Activated effector memory CD4-positive, alpha-beta T cell treated with anti-CD3 and anti-CD28 coated beads, Interleukin-2, amount 50 U/mL, for 16 hours (primary cell): ENCODE measurements at regions not wholly inside any gene's neighbourhood (a gene's known extent, or its start where the extent isn't known, plus 50 kb on each side); places are given as distances from the start of the nearest gene placed in this dataset.
"Not testable (repeated sequence)": the region's sequence is repeated elsewhere in the genome, so short reads cannot be mapped to it uniquely, and the experiment has no call there.

Experiments used
- DNase-seq: peaks from one replicate; pipeline ENCODE4 v3.0.0-alpha.2; 2020

DNA sequence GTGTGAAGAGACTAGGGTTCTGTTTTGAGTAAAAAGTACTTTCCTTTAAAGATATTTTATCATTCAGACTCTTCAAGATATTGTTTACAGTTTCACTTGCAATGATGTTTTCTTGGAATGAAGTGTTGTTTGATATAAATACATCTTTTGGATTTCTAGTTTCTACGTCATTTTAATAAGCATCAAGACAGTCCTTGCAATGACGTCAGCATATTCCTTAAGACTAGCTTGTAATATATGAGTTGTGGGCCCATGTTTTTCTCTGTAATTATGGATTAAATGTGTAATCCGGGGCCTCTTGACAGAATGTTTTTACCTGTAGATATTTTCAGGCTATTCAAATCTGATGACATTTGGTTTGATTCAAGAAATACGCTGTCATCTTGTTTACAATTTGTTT lies 66.1 kb downstream of the RBMX2 start:
- no peak for DNase-seq

GRCh38 chrX:130468395-130468923 lies 66.7 kb downstream of the RBMX2 start:
- DNase-seq: no peak

- DNase-seq: no peak
Measured at GRCh38 chrX:130482871-130483270, 81.1 kb downstream of the RBMX2 start.

- DNase-seq: no peak
Measured at GRCh38 chrX:130485870-130486269, 84.1 kb downstream of the RBMX2 start.

GRCh38 chrX:130495502-130495901 lies 93.7 kb downstream of the RBMX2 start:
- not testable (repeated sequence) for DNase-seq

GRCh38 chrX:130497531-130497930 lies 95.7 kb downstream of the RBMX2 start:
- no peak for DNase-seq

DNA sequence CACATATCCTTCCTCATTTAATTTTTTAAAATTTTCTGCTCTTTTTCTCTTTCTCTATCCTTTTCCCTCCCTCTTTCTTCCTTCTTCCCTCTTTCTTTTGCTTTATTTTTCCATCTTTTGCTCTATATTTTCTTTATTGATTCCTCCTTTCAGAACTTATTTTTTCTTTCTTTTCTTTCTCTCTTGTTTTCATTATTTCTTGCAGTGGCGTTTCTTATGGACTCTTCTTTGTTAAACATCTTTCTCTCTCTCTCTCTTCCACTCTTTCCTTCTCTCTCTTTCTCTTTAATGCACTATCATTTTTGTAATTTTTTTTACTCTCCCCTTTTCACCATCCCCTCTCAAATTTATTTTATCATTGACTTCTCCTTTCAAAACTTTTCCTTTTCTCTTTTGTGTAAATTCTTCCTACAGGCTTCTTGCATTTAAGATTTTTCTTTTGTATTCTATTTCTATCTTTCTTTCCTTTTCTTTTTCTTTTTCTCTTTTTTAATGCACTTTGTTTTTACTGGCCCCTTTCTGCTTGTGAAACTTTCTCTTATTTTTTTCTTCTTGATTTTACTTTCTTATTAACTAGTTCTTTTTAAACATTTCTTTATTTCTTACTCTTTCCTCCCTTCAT lies 97.0 kb downstream of the RBMX2 start:
- no peak for DNase-seq

GRCh38 chrX:130502016-130502570 lies 100.3 kb downstream of the RBMX2 start:
- no peak for DNase-seq

DNA sequence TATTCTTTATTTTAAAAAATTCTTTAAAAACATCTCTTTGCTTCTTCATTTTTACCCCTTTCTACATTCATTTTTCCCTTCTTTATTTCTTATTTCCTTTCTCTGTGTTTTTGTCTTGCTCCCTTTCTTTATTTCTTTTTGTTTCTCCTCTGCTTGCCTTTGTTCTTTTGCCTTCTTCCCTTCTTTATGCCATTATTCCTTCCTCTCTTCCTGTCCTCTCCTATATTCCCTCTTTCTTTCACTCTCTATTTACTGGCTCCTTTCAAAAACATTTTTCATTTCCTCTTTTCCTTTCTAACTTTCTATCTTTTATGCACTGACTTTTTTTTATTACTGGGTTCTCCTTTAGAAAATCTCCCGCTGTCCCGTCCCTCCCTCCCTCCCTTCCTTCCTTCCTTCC lies 102.2 kb downstream of the RBMX2 start:
- no peak for DNase-seq

- no peak for DNase-seq
Measured at GRCh38 chrX:130507015-130507414, 105.2 kb downstream of the RBMX2 start.

DNA sequence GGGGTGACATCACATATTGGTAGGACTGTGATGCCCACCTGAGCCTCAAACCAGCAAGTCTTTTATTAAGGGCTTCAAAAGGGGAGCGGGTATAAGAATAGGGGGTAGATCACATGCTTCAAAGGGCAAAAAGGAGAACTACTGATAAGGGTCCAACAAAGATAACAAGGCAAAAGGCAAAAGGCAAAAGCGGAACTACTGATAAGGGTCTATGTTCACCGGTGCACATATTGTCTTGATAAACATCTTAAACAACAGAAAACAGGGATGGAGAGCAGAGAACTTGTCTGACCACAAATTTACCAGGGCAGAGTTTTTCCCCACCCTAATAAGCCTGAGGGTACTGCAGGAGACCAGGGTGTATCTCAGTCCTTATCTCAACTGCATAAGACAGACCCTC lies 110.7 kb downstream of the RBMX2 start:
- not testable (repeated sequence) for DNase-seq

- DNase-seq: no peak
Measured at GRCh38 chrX:130516123-130516522, 114.3 kb downstream of the RBMX2 start.

GRCh38 chrX:130523460-130524394 lies 121.9 kb downstream of the RBMX2 start:
- DNase-seq: no peak

- DNase-seq: no peak
Measured at GRCh38 chrX:130524476-130525194, 122.8 kb downstream of the RBMX2 start.

GRCh38 chrX:130529531-130529930 lies 127.7 kb downstream of the RBMX2 start:
- DNase-seq: no peak

DNA sequence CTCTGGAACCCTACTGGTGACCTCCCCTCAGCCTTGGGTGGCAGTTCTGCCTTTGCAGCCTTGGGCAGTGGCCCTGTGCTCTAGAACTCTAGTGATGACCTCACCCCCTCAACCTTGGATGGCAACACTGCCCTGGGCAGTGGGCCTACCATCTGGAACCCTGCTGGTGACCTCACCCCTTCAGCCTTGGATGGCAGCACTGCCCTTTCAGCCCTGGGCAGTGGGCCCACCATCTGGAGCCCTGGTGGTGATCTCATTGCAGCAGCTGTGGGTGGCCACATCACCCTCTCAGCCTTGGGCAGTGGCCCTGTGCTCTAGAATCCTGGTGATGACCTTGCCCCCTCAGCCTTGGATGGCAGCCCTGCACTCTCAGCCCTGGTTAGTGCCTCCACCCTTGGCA lies 129.3 kb downstream of the RBMX2 start:
- no peak for DNase-seq

- peak; percentile 70 for DNase-seq
Measured at GRCh38 chrX:130539721-130540321, 138.0 kb downstream of the RBMX2 start.

GRCh38 chrX:130543603-130544325 lies 142.0 kb downstream of the RBMX2 start:
- no peak for DNase-seq

GRCh38 chrX:130545796-130546195 lies 144.0 kb downstream of the RBMX2 start:
- no peak for DNase-seq

GRCh38 chrX:130549382-130549781 lies 147.6 kb downstream of the RBMX2 start:
- not testable (repeated sequence) for DNase-seq

DNA sequence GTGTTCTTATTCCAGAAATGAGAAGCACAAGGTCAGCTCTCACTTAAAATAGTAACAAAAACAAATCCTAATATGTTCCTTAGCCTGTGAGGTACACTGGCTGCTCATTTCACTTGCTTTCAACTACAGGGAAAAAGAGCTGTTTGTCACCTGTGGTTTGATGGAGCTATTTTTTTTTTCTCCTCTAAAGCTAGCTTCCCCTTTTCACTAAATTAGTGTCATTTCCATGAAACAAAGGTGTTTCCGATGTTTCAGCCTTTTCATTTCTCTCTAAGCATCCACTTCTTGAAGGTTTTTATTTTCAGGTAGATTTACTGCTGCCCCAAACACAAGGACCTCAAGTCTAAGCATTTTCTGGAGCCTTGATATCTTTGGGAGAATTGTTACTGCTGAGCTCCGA lies 148.6 kb downstream of the RBMX2 start:
- DNase-seq: no peak
